UCSD-AML1 (cell line): ENCODE measurements at regions not wholly inside any gene's neighbourhood (a gene's known extent, or its start where the extent isn't known, plus 50 kb on each side); places are given as distances from the start of the nearest gene placed in this dataset.
"Not testable (repeated sequence)": the region's sequence is repeated elsewhere in the genome, so short reads cannot be mapped to it uniquely, and the experiment has no call there.

Experiments
- DNase-seq: peaks from one replicate; lab custom pipeline; 2025; ENCODE audit not compliant: unreplicated experiment; lab: John Stamatoyannopoulos, UW

DNA sequence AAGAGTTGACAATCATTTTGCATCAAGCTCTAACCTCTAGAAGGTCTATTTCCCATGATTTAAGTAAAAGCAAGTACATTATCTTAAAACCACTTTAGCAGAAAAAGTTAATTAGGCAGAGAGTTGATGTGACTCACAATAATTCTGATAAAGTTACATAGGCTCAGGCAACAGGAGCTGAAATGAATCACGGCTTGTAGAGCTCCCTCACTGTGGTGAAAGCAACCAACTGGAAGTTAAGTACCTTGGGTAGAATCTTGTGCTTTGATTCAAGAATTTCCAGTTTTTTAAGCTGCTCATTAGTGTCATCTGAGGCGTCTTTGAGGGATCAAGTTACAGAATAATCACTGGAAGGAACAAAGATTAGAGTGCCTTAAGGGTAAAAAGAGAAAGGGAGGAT, 68.9 kb upstream of the NFE2L3 start:
- no peak for DNase-seq

DNA sequence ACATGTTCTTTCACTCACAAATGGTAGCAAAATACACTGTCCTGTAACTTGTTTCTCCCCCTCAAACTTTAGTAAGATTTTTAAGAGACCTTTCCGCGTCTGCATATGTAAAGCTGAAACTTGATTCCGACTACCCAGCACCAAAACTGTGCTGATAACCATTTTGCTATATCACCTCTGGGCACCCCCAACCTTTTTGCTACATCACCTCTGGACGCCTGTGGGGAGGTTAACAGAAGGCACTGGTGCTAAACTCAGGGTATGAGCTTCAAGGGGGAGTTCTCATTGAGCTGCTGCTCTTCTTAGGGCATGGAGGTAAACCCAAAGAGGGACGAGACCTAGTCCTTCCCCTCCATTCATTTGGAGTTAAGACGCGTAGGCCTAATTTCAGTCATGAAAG, 67.6 kb upstream of the NFE2L3 start:
- no peak for DNase-seq

DNA sequence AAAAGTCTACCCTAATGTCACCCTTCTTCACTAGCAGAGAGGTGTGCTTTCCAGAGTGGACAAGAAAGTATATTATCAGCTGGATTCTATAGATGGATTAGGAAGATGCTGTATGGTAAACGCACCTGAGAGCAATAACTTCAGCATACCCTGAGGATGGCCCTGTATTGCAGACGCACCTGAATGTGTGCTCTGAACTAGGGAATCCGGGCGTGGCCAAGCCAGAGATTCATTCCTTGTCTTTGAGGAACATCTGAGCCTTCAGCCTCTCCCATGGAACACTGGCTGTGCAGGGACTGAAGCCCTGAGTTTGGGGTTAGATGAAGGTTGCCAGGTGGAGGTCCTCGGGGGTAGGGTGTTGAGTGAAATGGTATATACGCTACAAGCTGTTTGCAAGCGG, 66.2 kb upstream of the NFE2L3 start:
- DNase-seq = no peak

DNA sequence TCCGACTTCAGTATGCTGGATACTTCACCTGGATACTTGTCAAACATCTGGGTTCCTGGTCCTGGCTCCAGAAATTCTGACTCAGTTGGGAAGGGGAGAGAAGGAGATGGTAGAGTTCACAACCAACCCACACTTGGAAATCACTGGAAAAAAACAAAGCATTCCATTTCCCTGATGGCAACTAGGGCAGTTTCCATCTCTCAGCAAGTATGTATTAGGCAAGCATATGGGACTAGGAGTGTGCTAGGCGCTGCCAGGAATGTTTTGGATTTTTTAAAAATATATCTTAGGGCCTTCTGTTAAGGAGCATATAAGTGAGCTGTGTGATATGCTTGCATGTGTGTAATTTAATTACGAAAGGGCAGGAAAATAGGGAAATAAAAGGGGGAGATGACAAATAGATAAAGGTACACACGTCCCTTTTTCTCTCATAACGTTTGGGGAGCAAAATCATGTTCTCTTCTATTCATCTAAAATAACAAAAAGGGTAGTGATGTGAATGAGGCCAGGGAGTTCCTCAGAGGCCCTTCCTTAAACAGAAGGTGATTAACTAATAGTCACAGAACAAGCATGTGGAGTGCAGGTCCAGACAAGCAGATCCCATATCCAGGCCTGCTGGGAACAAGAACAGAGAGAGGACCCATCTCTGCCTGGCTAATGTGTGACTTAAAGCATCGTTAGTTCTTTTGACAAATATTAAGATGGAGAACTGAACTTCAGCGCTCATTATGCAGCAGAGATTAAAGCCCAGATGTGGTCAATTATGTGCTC, 64.5 kb upstream of the NFE2L3 start:
- no peak for DNase-seq

DNA sequence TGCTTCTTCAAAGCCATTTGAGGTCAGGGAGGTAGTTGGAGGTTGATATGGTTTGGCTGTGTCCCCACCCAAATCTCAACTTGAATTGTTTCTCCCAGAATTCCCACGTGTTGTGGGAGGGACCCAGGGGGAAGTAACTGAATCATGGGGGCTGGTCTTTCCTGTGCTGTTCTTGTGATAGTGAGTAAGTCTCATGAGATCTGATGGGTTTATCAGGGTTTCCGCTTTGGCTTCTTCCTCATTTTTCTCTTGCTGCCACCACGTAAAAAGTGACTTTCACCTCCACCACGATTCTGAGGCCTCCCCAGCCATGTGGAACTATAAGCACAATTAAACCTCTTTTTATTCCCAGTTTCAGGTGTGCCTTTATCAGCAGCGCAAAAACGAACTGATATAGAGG, 62.5 kb upstream of the NFE2L3 start:
- not testable (repeated sequence) for DNase-seq

DNA sequence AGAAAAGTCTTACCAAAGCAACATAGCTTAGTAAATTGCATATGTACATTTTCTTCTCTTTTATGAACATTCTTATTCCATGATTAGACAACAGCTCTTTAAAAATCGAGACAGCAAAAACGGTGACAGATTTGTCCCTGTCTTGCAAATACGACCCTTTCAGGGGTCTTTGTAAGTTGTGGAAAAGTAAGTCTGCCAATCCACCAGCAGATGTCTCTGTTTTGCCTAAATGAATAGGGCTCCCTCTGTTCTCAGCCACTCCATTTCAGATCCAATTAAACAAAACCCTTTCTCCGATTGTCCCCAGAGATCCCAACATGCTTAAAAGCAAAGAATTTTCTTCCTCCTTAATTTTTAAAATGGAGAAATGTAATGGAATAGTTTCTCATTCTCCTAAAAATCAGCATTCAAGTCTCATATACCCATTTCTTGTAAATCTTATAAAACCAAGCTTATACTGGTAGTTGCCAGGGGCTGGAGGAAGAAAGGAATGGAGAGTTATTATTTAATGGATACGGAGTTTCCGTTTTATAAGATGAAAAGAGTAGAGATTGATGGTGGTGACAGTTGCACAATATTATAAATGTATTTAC, 61.0 kb upstream of the NFE2L3 start:
- no peak for DNase-seq

DNA sequence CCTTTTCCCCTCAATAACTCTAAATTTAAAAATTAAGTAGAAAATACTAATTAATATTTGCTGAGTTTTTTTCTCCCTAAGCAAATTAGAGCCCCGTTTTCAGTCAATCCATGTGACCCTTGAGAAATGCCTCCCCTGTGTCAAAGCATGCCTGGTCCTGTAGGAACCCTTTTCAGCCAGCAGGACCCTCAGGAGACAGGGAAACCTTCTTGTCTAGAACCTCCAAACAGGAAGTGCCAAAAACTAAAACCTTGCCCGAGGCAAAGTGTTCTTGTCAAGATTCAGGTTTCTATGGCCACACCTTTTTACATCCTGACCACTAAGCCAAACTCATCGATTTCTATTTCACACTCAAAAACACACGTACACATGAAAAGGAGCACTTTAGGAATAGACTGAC, 60.1 kb upstream of the NFE2L3 start:
- peak; percentile 5 for DNase-seq

DNA sequence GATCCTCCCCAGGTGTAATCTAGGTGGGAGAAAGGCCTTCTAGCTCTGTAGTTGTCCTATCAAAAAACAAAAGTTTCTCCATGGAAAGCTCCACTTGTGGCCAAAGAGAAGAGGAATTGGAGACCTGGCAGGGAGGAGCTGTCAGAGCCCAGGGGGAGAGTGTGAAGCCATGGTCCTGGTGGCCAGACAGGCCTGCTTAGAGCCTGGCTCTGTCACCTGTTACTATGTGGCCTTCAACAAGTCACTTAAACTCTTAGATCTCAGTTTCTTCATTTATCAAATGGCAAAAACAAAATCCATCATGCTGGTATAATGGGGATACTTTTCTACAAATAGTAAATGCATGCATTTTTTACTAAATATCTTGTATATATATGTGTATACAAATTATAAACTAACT, 59.0 kb upstream of the NFE2L3 start:
- DNase-seq = no peak

DNA sequence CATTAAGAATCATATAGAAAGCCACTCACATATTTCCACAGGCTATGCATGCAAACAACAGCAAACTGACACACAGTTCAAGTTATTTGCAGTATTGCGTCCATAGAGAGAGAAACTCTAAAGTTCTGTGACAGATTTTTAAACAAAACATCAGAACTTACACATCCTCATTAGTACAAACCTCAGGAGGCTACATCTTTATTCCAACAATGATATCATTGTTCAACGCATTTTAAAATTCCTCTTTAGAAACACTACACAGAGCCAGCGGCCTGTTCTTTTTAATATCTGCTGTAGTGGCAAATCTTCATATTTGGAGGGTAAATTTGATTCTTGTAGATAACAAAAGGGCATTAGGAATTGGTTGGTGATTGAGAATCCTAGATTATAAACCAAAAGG, 55.9 kb upstream of the NFE2L3 start:
- DNase-seq = no peak

DNA sequence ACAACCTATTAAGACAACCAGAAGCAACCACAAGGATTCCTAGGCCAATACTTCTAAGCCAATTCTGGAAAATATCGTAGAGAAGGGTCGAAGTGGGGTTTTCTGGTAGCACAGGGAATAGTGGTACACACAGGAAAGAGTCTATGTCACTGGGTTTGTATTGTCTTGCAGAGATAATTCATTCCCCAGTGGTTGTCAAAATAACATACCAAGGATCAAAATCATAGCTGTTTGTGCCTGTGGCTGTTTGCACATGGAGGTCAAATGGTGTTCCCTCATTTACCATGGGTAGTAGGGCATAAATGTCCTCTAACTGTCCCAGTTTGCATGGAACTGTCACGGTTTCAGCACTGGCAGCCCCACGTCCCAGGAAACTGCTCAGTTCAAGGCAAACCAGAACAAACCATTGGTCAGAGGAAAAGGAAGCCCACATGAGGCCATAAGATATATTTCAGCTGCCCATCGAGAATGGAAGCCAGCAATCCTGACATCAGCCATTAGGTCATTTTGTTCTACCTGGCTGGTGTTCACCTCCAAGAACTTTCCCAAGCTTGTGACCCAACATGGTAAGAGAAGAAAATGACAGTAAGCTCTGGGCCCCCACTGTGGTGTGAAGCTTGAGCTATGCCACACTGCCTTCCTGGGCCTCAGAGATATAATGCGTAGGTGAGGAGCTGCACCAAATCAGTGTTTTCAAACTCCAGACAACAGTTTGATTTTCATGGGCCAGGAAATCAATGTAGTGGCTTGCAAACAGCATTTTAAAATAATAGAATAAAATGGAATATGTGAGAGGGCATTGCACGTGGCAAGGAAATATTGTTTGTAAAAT, 53.9 kb upstream of the NFE2L3 start:
- no peak for DNase-seq

DNA sequence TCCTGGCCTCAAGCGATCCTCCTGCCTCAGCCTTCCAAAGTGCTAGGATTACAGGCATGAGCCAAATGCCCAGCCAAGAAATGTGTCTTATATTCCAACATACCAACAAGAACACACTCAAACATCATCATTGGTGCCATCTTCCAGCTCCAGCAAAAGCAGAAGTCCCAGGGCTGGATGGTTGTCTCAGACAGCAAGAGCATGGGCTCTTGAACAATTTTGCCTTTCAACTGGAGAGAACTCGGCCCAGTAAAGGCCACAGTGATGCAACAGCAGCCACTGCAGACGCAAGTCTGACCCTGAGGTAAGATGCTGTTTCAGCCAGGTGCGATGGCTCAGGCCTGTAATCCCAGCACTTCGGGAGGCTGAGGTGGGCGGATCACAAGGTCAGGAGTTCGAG, 52.8 kb upstream of the NFE2L3 start:
- no peak for DNase-seq

DNA sequence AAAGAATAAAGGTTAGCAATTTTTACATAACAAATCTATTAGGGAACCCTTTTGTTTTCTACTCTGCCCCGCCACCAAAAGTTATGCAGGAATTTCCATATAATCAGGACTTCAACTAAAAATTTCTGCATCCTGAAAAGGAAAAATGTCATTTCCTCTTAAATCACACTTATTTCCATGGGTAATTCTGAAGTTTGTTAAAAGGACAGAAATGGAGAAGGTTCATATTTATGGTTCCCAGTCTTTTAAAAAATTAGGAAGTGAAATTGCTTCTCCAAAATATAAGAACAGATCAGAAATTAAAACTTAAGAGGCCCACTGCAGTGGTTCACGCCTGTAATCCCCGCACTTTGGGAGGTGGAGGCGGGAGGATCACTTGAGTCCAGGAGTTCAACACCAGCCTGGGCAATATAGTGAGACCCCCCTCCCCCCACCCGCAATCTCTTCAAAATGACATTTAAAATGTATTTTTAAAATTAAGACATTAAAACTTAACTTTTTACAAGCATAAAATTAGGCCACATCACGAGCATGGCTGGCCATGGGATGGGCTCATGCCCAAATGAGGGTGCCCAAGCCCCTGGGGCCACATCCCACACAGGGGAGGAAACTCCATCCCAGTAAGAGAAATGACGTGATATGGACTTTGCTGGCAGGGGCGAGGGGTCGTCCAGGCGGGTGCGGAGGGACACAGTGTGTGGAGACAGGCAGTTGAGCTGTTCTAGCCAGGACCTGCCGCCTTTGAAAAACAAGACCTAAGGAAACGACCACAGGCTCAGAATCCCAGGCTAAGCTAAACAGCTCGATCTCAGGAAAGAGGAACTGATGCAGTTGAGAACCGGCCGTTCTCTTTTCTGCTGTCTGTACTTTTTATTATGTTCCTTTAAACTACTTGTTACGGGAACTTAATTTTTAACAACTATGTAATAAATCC, 51.3 kb upstream of the NFE2L3 start:
- peak; percentile 12 for DNase-seq

DNA sequence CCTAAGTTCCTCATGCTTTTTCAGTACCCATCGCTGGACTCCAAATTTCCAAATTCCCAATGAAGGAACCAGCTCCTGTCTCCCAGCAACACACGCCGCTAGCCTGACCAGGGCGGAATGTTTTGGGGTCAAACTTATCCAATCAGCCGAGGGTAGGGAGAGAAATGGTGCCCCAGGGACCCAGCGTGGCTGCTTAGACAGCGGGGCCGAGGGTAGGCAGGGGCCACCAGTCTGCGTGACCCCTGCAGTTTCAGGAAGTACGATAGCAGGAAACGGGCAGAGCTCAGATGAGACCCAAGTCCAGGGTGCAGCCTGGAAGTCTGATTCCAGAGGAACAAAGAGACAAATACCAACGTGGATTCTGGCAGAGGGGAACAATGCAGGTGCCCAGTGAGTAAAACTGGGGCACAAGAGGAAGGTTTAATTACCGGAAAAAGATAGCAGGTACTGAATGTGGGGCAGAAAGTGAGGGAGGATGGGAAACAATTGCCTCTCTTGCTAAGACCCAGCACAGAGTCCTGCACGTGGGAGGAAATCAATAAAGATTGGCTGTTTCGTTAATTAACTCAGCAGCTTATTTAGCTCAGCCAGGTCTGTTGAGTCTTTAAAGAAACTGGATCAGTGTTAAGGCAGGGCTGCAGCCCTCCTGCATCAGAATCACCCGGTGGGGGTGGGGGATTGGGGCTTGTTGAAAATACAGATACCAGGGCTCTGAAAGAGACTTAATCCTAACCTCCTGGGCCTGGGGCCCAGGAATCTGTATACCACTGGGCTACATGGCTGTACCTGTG, 50.4 kb upstream of the NFE2L3 start:
- DNase-seq = peak; percentile 43

DNA sequence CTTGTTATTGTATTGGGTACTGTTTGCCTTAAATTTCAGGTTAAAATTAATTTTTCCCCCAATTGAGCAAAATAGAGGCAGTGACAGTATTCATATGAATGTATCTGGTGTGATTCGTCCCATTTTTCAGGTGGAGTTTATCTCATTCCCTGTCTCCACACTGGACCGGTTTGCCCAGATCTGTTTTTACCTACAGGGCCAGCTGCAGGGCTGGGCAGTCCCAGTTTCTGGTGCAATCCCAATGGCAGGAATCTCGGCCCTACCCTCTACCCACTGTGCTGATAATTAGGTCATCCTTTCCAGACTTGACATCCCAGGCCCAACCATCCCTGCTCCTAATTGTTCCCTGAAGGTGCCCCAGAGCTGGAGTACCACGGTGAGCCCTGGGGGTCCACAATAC, 49.8 kb upstream of the NFE2L3 start:
- no peak for DNase-seq
